OCI-LY7 (cell line): ENCODE measurements at regions not wholly inside any gene's neighbourhood (a gene's known extent, or its start where the extent isn't known, plus 50 kb on each side); places are given as distances from the start of the nearest gene placed in this dataset.

Experiments
- BruUV-seq: library from RNA; stranded (reverse); fragments of 400-500 nt; replicated peaks from 2 replicates; lab custom pipeline; 2021; lab: Mats Ljungman, UMichigan
- CTCF ChIA-PET: fragments of 300-600 bp; sonication (Branson Sonifier 250); formaldehyde crosslinking; loops from one replicate; lab custom pipeline; 2022; ENCODE audit warnings: antibody characterized with exemption; ENCODE audit not compliant: unreplicated experiment; lab: Charles Lee
- POLR2A ChIA-PET: fragments of 300-600 bp; sonication (Branson Sonifier 250); formaldehyde crosslinking; loops from one replicate; lab custom pipeline; 2022; ENCODE audit warnings: antibody characterized with exemption; lab: Charles Lee
- DNase-seq: peaks from one replicate; pipeline ENCODE4 v3.0.0-alpha.2; 2015; ENCODE audit warnings: low spot score
- H2AFZ ChIP-seq: fragments of 200-600 bp; sonication (generic), shearing (Covaris generic); 2 replicates; pipeline ENCODE4 v1.6.1; 2014; ENCODE audit warnings: mild to moderate bottlenecking, antibody characterized with exemption, low read length, moderate library complexity
- H3K27ac ChIP-seq: fragments of 200-600 bp; sonication (generic); 2 replicates; pipeline ENCODE4 v1.5.1; 2014; ENCODE audit warnings: mixed run types, low read depth, mild to moderate bottlenecking, moderate library complexity, low read length, inconsistent platforms; ENCODE audit not compliant: poor library complexity, severe bottlenecking
- H3K36me3 ChIP-seq: fragments of 200-600 bp; sonication (generic); 2 replicates; pipeline ENCODE4 v1.6.1; 2014; ENCODE audit warnings: mild to moderate bottlenecking, antibody characterized with exemption, low read length, moderate library complexity, mixed read lengths; ENCODE audit not compliant: insufficient read depth
- H3K4me1 ChIP-seq: fragments of 200-600 bp; sonication (generic); 2 replicates; pipeline ENCODE4 v1.5.1; 2014; ENCODE audit warnings: mild to moderate bottlenecking, low read length; ENCODE audit not compliant: insufficient read depth, poor library complexity, severe bottlenecking
- H3K4me2 ChIP-seq: fragments of 200-600 bp; sonication (generic); 2 replicates; pipeline ENCODE4 v1.6.1; 2014; ENCODE audit warnings: mild to moderate bottlenecking, low read length
- H3K4me3 ChIP-seq: fragments of 200-600 bp; sonication (generic); 2 replicates; pipeline ENCODE4 v1.5.1; 2014; ENCODE audit warnings: mild to moderate bottlenecking, low read depth, low read length; ENCODE audit not compliant: poor library complexity, severe bottlenecking
- H3K79me2 ChIP-seq: fragments of 200-600 bp; sonication (generic); 2 replicates; pipeline ENCODE4 v1.6.1; 2016; ENCODE audit warnings: low read depth, mild to moderate bottlenecking, low read length, moderate library complexity, mixed read lengths; ENCODE audit not compliant: insufficient read depth
- H3K9me2 ChIP-seq: fragments of 200-600 bp; sonication (generic); 2 replicates; pipeline ENCODE4 v1.6.1; 2016; ENCODE audit warnings: mild to moderate bottlenecking, low read length, mixed read lengths; ENCODE audit not compliant: insufficient read depth
- H3K9me3 ChIP-seq: fragments of 200-600 bp; sonication (generic); 2 replicates; pipeline ENCODE4 v1.6.1; 2014; ENCODE audit warnings: mild to moderate bottlenecking, mixed run types, low read length, mixed read lengths
- H4K20me1 ChIP-seq: fragments of 200-600 bp; sonication (generic); 2 replicates; pipeline ENCODE4 v1.6.1; 2014; ENCODE audit warnings: mild to moderate bottlenecking, antibody characterized with exemption, low read length, moderate library complexity, mixed read lengths; ENCODE audit not compliant: insufficient read depth
- EZH2phosphoT487 ChIP-seq: fragments of 200-600 bp; sonication (generic); IDR thresholded peaks from 2 replicates; pipeline ENCODE4 v1.6.1; 2018; ENCODE audit warnings: low read depth, borderline replicate concordance, mild to moderate bottlenecking, mixed run types, antibody characterized with exemption, low read length, moderate library complexity, mixed read lengths
- intact Hi-C: fragments of 100-400 bp; cut with micrococcal nuclease; formaldehyde crosslinking; loops from one replicate; pipeline ENCODE4 v1.10.0; 2022; ENCODE audit not compliant: unreplicated experiment
- TF ChIP-seq, protein P1 (sequence below): fragments of 200-600 bp; sonication (generic); conservative IDR thresholded peaks from 2 replicates; pipeline ENCODE4 v1.5.1; 2014; ENCODE audit warnings: mild to moderate bottlenecking, antibody characterized with exemption, low read length, moderate library complexity, mixed read lengths

DNA sequence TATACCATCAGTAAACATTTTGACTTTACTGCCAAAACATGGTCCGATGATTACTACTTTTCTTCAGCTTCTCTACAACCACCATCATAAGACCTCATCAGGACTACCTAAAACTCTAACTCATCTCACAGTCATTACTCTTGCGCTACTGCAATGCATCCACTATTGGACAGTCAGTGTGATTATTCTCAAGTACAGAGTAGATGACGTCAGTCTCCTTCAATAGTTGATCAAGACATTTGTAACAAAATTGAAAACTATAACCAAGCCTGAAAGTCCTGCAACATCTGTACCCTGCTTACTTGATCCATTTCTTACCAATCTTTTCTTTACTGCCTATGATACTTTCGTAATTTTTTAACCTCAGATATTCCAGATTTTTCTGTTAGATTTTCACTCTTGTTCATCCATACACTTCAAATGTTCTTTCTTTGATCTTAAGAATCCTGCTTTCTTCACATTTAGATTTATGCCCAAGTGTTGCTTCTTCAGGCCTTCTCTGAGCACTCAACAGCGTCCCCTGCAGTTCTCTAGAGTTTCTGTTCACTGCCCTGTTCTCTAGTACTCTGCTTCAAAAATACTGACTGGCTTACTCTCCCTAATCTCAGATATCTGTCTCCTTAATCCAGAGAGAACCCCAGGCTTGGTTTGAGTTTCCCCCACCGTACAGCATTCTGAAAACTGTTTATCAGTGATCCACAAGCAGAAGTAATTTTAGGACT, 1517.6 kb downstream of the STIM2 start:
- Histone ChIP-seq H4K20me1 (no peaks in the 10 kb centered on the region), H3K9me3 (no peaks in the 10 kb centered on the region), H3K79me2 (no peaks in the 10 kb centered on the region), H3K4me1 (no peaks in the 10 kb centered on the region), H3K27ac (no peak overlapping the region), H3K4me3 (no peak overlapping the region), H2AFZ (no peak overlapping the region), H3K36me3 (no peaks in the 10 kb centered on the region), H3K9me2 (no peaks in the 10 kb centered on the region), H3K4me2 (no peak overlapping the region)
- ChIA-PET POLR2A (interaction anchor here (0.7 kb wide), 1 partner anchor 66 kb away, joined by 3 read pairs; no protein-coding TSS in a partner anchor), CTCF (no interaction called here)
- BruUV-seq: no TSS peak
- no peak for TF ChIP-seq EZH2phosphoT487
- TF ChIP-seq, protein P1, sequence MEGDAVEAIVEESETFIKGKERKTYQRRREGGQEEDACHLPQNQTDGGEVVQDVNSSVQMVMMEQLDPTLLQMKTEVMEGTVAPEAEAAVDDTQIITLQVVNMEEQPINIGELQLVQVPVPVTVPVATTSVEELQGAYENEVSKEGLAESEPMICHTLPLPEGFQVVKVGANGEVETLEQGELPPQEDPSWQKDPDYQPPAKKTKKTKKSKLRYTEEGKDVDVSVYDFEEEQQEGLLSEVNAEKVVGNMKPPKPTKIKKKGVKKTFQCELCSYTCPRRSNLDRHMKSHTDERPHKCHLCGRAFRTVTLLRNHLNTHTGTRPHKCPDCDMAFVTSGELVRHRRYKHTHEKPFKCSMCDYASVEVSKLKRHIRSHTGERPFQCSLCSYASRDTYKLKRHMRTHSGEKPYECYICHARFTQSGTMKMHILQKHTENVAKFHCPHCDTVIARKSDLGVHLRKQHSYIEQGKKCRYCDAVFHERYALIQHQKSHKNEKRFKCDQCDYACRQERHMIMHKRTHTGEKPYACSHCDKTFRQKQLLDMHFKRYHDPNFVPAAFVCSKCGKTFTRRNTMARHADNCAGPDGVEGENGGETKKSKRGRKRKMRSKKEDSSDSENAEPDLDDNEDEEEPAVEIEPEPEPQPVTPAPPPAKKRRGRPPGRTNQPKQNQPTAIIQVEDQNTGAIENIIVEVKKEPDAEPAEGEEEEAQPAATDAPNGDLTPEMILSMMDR: no peak
- intact Hi-C loops: no loop called here
- no peak for DNase-seq

DNA sequence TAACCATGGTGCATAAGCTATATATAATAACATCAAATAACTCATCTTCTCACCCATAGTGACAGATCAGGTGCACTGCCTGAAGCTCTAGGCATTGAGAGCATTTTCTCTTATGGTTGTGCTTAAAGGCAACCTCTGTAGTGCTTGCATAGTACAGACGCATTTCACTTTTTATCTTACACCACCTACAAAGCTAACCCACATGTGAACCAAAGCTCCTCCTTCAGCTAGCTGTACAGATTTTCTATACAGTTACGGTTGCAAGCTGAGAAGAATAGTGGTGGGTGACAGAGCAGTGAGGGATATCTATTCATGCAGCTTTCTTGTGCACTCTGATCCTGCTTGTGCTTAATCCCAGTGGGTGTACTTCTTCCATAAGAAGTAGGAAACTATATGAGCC, 1525.2 kb downstream of the STIM2 start:
- H3K36me3 ChIP-seq: no peaks in the 10 kb centered on the region
- intact Hi-C loops: no loop called here
- H3K4me2 ChIP-seq: no peak overlapping the region
- H3K27ac ChIP-seq: no peak overlapping the region
- no peaks in the 10 kb centered on the region for H3K4me1 ChIP-seq
- BruUV-seq: no TSS peak
- TF ChIP-seq, protein P1: no peak
- TF ChIP-seq EZH2phosphoT487: no peak
- no peaks in the 10 kb centered on the region for H4K20me1 ChIP-seq
- no peak overlapping the region for H2AFZ ChIP-seq
- ChIA-PET CTCF (no interaction called here), POLR2A (no interaction called here)
- H3K9me2 ChIP-seq: no peaks in the 10 kb centered on the region
- no peak overlapping the region for H3K4me3 ChIP-seq
- no peak for DNase-seq
- H3K79me2 ChIP-seq: no peaks in the 10 kb centered on the region
- H3K9me3 ChIP-seq: no peaks in the 10 kb centered on the region

DNA sequence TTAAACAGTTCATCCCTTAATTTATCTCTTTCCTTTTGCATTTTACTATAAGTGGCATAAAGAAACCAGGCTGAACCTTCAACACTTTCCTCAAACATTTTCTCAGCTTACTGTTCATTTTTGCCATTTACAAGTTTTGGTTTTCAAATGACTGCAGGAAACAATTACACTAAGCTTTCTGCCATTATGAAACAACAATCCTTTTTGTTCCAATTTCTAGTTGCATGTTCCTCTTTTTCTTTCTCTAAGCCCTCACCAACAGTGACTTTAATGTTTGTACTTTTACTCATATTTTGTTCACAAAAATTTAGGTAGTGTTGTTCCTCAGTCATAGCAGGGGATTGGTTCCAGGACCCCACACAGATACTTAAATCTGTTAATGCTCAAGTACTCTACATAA, 1526.1 kb downstream of the STIM2 start:
- Histone ChIP-seq H3K4me1 (no peaks in the 10 kb centered on the region), H4K20me1 (no peaks in the 10 kb centered on the region), H3K9me3 (no peaks in the 10 kb centered on the region), H3K27ac (no peak overlapping the region), H3K4me3 (no peak overlapping the region), H3K79me2 (no peaks in the 10 kb centered on the region), H3K36me3 (no peaks in the 10 kb centered on the region), H2AFZ (no peak overlapping the region), H3K9me2 (no peaks in the 10 kb centered on the region), H3K4me2 (no peak overlapping the region)
- ChIA-PET CTCF (no interaction called here), POLR2A (no interaction called here)
- no TSS peak for BruUV-seq
- no peak for DNase-seq
- intact Hi-C loops: no loop called here
- TF ChIP-seq, protein P1: no peak
- no peak for TF ChIP-seq EZH2phosphoT487
